ENCODE measurements at regions not wholly inside any gene's neighbourhood (a gene's known extent, or its start where the extent isn't known, plus 50 kb on each side); places are given as distances from the start of the nearest gene placed in this dataset.

DNA sequence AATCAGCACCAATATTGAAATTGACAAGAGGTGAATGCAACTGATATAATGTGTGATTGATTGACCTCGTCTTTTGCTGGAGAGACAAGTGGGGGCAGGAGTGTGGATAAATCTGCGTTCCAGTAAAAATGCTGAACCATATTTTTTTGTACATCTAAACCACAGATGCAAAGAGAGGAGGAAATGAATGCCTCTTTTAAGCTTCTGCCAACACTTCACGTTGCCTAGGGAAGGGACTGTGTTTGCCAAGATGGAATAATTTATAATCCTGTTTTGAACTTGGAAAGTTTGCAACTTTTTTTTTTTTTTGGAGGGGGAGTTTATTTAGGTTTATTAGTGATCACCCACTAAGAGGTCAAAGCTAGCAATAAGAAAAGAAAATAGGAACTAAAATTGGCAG lies 288.2 kb upstream of the EEF2KMT start:
- DNase-seq (ENCODE audit: low read depth, low spot score): no peak

DNA sequence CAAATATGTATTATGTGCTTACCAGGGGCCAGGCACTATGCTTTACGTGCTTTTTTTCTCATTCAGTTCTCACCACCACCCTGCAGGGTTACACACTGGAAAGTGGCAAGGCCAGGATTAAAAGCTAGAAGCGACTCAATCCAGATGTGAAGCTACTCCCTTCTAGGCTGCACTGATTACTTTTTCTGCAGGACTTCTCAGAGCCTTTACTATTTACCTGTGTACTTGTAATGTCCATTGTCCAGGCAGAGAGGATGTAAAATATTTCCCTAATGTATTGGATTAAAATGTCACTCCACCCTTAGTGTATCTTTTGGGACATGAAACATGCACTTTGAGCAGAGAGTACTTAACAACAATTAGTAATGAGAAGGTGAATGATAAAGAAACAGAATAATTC lies 287.5 kb upstream of the EEF2KMT start:
- DNase-seq (ENCODE audit: low read depth, low spot score): no peak

DNA sequence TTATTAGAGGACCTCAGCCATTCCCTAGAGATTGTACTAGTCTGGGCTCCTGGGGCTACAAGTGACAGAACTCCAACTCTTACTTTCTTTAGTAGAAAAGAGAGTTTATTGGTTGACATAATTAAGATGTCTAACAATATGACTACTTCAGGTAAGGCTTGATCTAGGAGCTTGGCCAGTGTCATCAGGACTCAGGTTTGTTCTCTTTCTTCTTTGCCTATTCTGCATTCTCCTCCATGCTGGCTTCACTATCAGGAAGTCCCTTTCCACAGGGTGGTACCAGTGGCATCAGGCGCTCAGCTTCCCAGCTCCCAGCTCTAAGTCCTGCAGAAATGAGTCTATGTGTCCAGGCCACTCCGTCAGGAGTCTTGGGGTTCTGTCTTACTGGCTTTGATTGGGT lies 286.1 kb upstream of the EEF2KMT start:
- DNase-seq (ENCODE audit: low read depth, low spot score): no peak

DNA sequence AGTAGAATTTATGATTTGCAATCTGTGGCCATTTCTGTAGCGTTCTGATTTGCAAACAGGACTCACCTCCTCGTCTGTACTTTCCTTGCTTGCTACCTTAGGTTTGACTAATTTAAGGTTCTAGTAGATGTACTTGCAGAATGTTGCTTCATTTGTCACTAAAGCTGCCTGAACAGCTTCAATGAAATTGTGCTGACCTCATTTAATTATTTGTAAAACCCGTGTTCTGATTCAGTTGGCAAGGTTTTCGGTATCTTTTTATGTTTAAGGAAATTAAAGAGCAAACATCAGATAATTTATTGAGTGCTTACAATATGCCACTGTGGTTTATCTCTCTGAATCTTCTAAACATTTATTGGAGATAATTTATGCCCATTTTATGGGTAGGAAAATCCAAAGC lies 284.9 kb upstream of the EEF2KMT start:
- no peak for DNase-seq (ENCODE audit: low read depth, low spot score)

DNA sequence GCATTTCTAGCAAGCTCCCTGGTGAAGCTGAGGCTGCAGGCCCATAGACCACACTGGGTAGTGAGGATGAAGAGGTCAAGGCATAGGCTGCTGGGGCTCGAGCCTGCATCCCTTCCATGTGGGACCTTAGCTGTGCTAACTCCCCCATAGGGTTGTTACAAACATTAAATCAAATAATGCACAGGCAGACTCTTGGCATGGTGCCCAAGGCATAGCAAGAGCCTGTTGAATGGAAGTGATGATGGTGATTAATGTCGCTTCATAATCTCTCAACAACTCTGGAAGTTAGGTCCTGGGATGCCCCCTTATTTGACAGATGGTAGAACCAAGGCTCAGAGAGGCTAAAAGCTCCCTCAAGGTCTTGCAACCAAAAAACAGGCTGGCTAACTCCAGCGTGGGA lies 283.9 kb upstream of the EEF2KMT start:
- no peak for DNase-seq (ENCODE audit: low read depth, low spot score)

DNA sequence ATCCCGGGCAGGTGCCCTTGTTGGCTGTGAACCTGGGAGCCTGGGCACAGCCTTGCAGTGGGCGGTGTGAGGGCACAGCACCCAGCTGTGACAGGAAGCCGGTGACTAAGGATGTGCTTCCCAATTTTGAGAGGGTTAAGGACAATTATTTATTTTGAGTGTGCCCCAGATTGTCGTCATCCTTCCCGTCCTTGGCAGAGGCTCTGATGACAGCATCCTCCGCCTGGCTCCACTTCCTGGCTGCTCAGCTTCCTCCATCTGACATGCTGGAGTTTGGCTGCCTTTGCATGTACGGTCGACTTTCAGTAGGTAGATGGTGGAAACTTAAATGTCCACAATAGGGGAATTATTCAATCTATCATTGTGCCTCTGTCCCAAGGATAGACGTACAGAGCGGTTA lies 282.4 kb upstream of the EEF2KMT start:
- no peak for DNase-seq (ENCODE audit: low read depth, low spot score)

DNA sequence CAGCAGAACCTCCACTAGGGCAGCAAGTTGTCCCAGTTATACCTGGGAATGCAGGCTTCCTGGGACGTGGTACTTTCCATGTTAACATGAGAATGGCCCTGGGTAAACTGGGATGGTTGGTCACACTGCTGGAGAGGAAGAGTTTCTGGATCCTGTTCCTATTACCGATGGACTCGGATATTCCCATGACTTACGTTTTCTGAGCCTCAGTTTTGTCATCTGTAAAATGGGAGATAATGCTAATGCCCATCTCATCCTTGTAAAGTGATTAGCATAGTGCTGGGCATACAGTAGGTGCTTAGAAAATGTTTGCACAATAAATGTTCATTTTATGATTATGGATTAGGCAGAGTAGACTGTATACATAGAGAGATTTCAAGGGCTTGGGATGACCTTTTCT lies 280.9 kb upstream of the EEF2KMT start:
- DNase-seq (ENCODE audit: low read depth, low spot score): no peak

DNA sequence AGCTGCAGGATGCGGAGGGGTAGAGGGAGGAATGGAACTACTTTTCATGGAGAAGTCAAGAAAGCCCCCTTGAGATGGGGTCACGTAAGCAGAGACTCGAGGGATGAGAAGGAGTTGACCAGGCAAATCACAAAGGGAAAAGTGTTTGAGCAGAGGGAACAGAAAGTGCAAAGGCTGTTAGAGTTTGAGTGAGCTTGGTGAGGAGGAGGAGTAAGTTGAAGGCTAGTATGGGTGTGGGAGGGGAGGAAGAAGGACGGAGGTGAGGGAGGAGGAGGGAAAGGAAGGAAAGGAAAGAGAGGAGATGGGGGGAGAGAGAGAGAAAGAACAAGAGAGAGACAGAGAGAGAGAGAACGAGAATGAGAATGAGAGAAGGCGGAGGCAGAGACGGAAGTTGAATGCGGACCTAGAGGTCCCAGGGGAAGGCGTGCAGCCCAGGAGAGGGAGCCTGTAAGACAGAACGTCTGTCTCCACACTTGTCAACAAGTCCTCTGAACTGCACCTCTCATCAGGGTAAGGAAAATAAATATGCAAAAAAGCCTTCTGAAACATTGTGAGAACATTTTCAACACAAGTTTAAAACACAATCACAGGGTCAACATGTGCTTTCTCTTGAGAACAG lies 279.8 kb upstream of the EEF2KMT start:
- DNase-seq (ENCODE audit: low read depth, low spot score): no peak

DNA sequence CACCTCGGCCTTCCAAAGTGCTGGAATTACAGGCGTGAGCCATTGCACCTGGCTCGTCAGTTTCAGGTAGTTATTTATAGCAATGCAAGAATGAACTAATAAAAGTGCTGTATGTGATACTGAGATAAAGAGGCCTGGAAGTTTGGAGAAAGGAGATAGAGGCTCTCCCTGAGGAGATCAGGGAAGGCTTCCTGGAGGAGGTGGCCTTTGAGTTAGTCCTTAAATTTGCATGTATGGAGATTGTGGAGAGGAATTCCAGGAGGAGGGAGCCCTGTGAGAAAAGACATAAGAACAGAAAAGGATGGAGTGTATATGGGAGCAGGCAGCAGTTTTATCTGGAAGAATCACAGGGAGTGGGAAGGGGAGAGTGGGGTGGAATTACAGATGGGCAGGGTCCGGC lies 276.6 kb upstream of the EEF2KMT start:
- no peak for DNase-seq (ENCODE audit: low read depth, low spot score)

DNA sequence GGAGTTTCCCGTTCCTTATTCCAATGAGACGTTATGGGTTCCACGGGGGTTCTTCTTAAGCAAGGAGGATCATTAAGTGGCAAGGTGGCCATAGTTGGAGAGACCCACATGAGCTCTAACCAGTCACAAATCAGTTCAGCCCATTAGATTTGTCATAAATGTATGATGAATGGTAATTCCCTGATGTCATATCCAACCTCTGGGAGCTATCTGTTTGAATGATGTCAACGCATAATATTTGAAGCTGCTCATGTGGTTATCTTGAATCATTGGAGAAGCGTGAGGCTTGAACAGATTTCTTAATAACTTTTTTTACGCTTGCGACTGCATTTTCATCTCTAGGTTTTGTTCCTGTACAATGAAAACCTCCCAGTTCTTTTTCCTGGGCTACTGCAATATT lies 270.4 kb upstream of the EEF2KMT start:
- DNase-seq (ENCODE audit: low read depth, low spot score): no peak

DNA sequence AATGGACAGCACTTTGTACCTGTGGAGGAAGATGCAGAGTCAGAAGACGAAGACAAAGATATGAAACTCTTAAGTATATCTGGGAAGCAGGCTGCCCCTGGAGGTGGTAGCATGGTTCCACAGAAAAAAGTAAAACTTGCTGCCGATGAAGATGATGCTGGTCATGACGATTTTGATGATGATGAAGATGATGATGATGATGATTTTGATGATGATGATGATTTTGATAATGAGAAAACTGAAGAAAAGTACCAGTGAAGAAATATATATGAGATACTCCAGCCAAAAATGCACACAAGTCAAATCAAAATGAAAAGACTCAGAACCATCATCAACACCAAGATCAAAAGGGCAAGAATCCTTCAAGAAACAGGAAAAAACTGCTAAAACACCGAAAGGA lies 268.5 kb upstream of the EEF2KMT start:
- DNase-seq (ENCODE audit: low read depth, low spot score): no peak

DNA sequence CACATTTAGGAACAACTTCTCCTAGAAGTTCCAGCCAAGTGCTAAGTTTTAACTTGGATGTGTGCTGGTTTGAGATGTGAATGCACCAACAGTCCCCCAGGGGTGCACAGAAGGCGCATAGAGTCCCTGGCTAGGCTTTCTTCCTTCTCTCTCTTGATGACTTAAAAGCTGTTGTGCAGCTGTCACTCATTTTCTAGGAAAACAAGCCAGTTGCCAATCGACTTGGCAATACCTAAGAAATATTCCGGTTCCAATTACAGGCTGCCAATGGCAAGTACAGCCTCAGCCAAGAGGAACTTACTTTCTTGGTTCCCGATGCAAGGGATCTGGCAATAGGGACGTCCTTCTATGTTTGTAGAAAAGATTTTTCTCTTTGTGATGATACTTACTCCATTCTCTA lies 266.6 kb upstream of the EEF2KMT start:
- no peak for DNase-seq (ENCODE audit: low read depth, low spot score)

DNA sequence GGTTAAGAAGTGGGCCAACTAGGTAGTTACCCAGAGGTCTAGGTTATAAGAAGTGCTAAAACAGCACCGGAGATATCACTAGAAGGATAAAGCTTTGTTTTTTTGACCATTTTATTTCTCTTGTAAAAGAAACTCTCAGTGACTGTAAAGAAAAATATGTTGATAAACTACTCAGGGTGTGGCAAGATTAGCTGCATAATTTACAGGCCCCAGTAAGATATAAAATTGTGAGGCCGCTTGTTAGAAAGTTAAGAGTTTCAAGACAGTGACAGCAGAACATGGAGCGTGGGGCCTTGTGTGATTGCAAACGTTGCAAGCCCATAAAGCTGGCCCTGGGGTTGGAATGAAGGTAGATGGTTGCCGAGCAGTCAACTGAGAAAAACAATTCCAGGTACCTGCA lies 263.7 kb upstream of the EEF2KMT start:
- no peak for DNase-seq (ENCODE audit: low read depth, low spot score)

DNA sequence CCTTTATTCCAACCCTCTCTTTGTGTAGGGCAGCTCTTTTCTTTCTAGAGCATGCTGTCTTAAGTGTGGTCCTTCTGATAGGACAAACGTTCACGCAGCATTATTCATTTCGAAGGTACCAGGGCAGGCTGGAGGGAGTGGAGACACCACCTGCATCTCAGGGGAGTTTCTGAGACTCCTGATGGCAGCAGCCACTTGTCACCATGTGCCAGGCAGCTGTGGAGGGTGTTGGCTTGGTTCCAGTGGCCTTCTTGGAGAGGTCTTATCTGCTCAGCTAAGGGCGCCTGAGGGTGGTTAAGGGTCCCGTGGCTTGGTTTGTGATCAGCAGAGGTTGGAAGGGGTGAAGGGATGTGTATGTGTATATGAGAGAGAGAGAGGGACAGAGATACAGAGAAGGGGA lies 257.1 kb upstream of the EEF2KMT start:
- no peak for DNase-seq (ENCODE audit: low read depth, low spot score)

DNA sequence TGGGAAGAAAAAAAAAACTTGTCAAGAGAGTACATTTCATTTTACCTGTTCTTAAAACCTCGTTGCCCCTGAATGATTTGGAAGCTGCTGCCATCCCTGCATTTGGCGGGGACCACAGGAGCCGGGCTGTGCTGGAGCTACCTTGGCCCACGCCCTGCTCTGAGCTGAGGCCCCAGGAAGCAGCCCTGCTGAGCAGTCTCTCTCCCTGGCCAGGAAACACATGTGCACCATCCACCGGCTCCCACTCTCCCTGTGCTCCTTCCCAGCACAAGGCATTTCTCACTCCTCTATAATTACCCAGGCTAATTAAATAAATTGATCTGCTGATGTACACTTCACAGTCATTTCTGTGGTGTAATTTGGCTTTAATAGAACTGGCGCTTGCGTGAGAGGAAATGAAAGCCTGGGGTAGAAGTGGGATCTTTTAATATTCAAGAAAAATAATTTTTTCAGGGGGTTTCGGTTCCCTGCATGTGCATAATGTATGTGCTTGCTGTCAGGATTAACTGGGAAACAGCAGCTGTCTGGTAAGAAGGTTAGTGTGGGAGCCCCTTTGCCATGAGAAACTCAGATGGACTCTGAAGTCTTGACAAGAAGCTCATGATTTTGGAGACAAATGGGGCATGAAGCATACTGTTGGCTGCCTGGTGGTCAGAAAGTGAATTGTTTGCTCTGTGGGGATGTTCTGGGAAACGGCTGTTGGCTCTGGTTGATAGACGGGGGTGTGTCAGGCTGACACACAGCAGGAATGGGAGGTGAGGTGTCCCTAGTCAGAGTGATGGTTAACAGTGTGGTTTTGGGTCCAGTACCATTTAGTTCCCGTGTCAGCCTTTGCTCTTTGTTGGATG lies 252.3 kb upstream of the EEF2KMT start:
- no peak for DNase-seq (ENCODE audit: low read depth, low spot score)

DNA sequence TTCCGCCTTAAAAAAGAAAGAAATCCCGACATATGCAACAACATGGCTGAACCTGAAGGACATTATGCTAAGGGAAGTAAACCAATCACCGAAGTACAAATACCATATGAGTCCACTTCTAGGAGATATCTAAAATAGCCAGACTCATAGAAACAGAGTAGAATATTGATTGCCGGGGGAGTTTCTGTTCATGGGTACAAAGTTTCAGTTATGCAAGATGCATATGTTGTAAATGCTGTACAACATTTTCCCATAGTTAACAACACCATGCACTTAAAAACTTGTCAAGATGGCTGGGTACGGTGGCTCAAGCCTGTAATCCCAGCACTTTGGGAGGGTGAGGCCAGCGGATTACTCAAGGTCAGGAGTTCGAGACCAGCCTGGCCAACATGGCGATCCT lies 251.5 kb upstream of the EEF2KMT start:
- no peak for DNase-seq (ENCODE audit: low read depth, low spot score)

DNA sequence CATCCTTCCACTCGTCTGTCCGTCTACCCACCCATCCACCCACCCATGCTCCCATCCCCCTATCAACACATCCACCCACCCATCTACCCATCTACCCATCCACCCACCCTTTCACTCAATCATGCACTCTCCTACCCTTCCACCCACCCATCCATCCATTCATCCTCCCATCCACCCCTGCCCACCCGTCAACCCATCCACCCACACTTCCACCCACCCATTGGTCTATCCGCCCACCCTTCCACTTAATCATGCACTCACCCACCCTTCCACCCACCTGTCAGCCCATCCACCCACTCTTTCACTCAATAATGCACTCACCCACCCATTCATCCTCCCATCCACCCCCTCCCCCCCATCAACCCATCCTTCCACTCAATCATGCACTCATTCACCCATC lies 250.0 kb upstream of the EEF2KMT start:
- DNase-seq (ENCODE audit: low read depth, low spot score): no peak

DNA sequence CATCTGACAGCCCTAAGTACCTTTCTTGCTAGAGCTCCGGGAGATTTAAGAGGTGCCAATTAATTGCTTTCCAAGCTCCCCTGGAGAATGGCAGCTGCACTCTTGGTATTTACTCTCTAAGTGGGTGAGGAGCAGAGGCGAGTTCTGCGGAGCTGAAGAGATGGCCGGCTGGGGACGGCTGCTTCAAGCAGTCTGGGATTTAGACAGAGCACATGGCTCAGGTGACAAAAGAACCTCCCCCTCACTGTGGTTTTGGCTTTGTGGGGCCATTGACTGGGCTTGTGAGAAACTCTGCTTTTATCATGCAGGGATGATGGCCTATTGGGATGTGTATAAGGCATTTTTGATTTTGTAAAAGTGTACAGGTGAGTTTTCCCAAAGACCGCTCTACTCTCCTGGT lies 239.3 kb upstream of the EEF2KMT start:
- no peak for DNase-seq (ENCODE audit: low read depth, low spot score)

DNA sequence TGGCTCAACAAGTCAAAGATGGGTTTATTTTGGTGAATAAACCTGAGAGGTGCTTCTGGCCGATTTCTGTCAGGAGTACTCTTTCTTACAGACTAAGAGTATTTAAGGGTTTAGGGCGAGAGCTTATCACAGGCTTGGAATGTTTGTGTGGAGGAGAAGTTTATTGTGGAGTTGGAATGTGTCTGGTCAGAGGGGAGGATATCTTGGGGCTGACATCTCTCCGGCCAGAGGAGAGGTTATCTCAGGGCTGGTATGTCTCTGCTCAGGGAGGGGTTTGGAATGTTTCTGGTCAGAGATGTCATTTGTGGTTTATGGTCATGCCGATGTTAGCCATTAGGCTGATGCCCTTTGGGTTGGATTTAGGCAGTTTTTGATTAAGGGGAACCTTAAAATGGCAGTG lies 236.4 kb upstream of the EEF2KMT start:
- DNase-seq (ENCODE audit: low read depth, low spot score): no peak

DNA sequence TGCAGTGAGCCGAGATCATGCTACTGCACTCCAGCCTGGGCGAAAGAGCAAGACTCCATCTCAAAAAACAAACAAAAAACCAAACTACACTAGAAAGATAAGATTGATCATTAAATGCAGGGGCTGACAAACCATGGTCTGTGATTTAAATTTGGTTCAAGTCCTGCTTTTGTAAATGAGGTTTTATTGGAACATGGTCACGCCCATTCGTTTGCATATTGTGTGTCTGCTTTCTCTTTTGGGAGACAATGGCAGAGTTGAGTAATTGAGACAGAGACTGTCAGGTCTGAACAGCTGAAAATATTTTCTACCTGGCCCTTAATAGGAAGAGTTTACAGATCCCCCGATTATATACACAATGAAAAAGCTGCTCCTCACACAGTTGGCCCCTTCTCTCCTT lies 235.5 kb upstream of the EEF2KMT start:
- no peak for DNase-seq (ENCODE audit: low read depth, low spot score)

DNA sequence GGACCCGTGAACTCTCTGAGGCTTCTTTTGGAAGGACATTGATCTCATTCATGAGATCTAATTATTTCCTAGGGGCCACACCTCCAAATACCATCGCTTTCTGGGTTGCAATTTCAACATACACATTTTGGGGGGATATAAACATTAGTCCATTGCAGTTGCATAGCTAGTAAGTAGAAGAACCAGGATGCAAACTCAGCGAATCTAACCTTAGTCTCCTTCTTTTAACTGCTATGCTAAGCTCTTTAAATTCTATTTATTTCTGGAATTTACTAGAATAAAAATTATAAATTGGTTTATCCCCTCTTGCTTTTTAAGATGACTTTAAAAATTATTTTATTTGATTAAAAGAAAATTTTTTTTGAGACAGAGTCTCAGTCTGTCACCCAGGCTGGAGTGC lies 232.5 kb upstream of the EEF2KMT start:
- DNase-seq (ENCODE audit: low read depth, low spot score): no peak

DNA sequence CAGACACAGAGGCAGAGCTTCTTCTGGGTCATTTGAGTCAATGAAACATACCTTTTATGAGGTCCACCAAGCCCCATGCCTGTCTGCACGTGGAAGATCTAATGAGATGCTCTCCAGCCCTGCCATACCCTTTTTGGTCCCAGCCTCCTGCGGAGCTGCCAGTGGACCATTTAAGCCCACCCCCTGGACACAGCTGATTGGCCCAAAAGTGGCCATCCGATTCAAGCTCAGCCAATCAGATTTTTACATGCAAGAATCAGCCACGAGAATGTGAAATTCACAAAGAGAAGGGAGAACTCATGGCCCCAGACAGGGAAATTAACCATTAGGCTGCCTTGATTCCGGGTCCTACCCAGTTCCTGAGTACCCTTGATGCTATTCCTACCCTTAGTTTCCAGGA lies 231.0 kb upstream of the EEF2KMT start:
- DNase-seq (ENCODE audit: low read depth, low spot score): no peak

DNA sequence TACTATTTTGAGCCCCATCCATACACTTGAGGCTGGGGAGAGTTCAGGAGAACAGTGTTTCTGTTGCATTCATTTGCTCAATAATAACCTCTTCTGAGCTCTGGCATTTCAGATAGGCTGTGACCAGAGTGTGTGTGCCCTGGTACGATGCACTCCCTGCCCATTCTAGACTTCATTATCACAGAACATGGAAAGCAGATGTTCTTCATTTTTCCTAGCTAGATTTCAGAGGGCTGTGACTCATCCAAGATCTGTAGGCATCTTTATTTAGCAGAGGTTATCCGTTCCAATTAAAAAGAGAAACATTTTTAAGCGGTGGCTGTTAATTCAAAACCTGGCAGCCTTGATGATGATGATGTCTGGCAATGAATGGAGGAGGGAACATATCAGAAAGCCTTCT lies 228.8 kb upstream of the EEF2KMT start:
- no peak for DNase-seq (ENCODE audit: low read depth, low spot score)

DNA sequence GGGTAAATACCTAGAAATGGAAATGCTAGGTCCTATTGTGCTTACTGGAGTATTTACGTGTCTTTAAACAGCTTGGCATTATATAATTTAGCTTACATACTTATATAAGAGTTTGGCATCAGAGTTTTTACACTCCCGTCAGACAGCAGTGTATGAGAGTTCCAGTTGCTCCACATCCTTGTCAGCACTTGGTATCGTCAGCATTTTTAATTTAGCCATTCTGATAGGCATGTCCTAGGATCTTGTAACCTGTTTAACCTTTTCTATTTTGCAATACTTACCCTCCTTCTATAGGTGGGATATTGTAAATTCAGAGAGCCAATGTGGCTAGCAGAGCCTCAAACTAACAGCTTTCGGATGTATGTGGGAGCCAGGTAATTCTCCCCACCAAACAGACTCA lies 228.3 kb upstream of the EEF2KMT start:
- no peak for DNase-seq (ENCODE audit: low read depth, low spot score)

Measured in smooth muscle cell of the brain vasculature (primary cell).